Colonic mucosa (tissue), 4 donors: ENCODE measurements at regions not wholly inside any gene's neighbourhood (a gene's known extent, or its start where the extent isn't known, plus 50 kb on each side); places are given as distances from the start of the nearest gene placed in this dataset.

Source experiments
- DNase-seq: peaks from one replicate; pipeline ENCODE4 v3.0.0-alpha.2; 2020
- H3K27ac ChIP-seq: fragments of 200-600 bp; one replicate; pipeline ENCODE4 v1.8.0; 2021
- H3K27me3 ChIP-seq: fragments of 200-600 bp; one replicate; pipeline ENCODE4 v1.8.0; 2021
- H3K36me3 ChIP-seq: fragments of 200-600 bp; one replicate; pipeline ENCODE4 v1.8.0; 2021
- H3K4me1 ChIP-seq: fragments of 200-600 bp; one replicate; pipeline ENCODE4 v1.8.0; 2021; ENCODE audit warnings: mild to moderate bottlenecking
- H3K4me3 ChIP-seq: fragments of 200-600 bp; one replicate; pipeline ENCODE4 v1.8.0; 2021
- H3K9ac ChIP-seq, 2 donors: one replicate each; pipeline ENCODE4 v1.7.0; 2013; ENCODE audit warnings: control low read depth in 2 of 2, low read depth in 2 of 2, low read length in 2 of 2
- H3K9me3 ChIP-seq: fragments of 200-600 bp; one replicate; pipeline ENCODE4 v1.8.0; 2021
- intact Hi-C: fragments of 100-400 bp; cut with DNase I; formaldehyde crosslinking; loops from one replicate; pipeline ENCODE4 v1.14.1; 2022
- TF ChIP-seq, protein P1 (sequence below): fragments of 200-600 bp; IDR thresholded peaks from one replicate; pipeline ENCODE4 v1.8.0; 2022; ENCODE audit warnings: antibody characterized with exemption, mild to moderate bottlenecking
- donor health status: healthy.
- donor health status: DM: no; HTN: no; CAD: no.
- donor health status: DM: no; HTN: no; CAD: no.

DNA sequence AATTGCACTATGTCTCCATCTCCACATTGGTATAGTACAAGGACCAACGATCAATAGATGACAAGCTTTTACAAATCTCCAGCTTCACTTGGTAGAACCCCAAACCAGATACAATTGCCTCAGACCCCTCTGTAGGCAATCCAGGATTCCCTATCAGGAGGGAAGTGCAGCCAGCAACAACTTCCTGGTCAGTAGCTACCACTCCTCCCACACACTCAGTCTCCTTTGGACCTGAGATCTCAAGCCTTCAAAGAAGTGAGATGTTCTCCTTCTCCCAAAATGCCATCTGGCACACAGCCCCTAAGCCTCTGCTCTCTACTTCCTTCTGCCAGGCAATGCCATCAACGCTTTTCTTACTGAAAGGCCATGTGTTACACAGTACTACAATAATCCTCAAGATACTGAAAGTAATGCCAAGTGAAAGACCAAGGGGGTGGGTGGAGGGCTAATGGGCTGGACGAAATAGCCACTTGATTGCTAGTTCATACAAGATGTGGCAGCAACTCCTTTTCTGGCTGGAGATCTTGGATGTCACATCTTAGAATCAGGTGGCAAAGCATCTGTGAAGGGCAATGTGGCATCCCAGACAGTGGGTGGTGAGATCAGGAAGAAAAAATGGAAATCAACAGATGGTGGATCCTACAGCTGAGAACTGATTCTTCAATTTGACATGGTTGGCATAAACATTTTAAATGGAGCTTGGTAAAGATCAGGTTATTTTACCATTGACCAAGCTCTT is 75.3 kb upstream of the ACP3 start:
- Histone ChIP-seq H3K36me3 (no peaks in the 10 kb centered on the region), H3K27ac (no peak overlapping the region), H3K27me3 (no peaks in the 10 kb centered on the region), H3K9me3 (no peaks in the 10 kb centered on the region), H3K9ac (no peak overlapping the region), H3K4me3 (no peak overlapping the region), H3K4me1 (no peaks in the 10 kb centered on the region)
- no peak for DNase-seq
- intact Hi-C loops = no loop called here
- TF ChIP-seq, protein P1, sequence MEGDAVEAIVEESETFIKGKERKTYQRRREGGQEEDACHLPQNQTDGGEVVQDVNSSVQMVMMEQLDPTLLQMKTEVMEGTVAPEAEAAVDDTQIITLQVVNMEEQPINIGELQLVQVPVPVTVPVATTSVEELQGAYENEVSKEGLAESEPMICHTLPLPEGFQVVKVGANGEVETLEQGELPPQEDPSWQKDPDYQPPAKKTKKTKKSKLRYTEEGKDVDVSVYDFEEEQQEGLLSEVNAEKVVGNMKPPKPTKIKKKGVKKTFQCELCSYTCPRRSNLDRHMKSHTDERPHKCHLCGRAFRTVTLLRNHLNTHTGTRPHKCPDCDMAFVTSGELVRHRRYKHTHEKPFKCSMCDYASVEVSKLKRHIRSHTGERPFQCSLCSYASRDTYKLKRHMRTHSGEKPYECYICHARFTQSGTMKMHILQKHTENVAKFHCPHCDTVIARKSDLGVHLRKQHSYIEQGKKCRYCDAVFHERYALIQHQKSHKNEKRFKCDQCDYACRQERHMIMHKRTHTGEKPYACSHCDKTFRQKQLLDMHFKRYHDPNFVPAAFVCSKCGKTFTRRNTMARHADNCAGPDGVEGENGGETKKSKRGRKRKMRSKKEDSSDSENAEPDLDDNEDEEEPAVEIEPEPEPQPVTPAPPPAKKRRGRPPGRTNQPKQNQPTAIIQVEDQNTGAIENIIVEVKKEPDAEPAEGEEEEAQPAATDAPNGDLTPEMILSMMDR = no peak

DNA sequence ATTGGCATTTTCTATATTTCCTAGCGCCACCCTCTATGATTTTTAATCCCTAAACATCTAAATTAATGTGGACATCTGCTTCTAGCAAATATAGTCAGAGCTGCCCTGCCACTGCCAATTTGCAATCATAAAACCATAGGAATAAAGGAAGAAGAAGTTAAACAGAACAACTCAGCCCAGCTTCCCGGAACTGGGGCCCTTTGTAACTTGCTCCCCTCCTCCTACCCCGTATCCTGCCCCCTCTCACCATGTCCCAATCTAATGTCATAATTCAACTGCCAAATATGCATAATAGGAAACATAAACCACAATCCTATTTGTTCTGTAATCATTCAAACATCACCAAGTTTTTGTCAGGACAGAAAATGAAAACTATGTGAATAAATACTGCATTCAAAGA is 74.4 kb upstream of the ACP3 start:
- H3K27me3 ChIP-seq = no peaks in the 10 kb centered on the region
- intact Hi-C loops = no loop called here
- H3K36me3 ChIP-seq = no peaks in the 10 kb centered on the region
- no peaks in the 10 kb centered on the region for H3K9me3 ChIP-seq
- no peak overlapping the region for H3K27ac ChIP-seq
- no peak overlapping the region for H3K4me3 ChIP-seq
- no peak overlapping the region for H3K9ac ChIP-seq
- TF ChIP-seq, protein P1 = no peak
- H3K4me1 ChIP-seq = no peaks in the 10 kb centered on the region
- no peak for DNase-seq

DNA sequence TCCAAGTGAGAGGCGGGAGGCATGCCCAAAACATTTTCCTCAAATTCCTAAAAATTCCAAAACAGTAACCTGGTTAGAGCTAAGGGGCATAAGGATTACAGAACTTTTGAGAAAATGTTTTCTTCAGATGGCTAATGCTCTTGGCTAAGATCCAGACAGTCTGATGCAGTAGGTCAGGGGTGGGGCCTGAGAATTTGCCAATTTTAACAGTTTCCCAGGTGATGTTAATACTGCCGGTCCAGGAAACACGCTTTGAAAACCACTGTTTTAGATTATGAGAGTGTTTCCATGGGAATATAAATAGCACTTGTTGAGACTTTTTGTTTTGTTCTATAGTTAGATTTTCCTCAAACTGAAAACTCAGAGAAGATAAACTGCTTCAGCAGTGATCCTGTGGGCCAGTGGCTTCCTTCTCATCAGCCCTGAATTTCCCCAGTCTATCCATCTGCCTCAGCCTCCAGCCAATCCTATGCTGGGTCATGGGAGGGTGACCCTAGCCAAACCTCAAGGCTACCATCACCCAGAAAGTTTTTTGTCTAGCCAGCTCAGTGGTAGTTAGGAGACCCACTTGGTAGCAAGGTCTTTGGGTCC is 71.6 kb upstream of the ACP3 start:
- no peaks in the 10 kb centered on the region for H3K27me3 ChIP-seq
- no peak overlapping the region for H3K4me3 ChIP-seq
- H3K9me3 ChIP-seq = no peaks in the 10 kb centered on the region
- H3K4me1 ChIP-seq = no peaks in the 10 kb centered on the region
- no peaks in the 10 kb centered on the region for H3K36me3 ChIP-seq
- TF ChIP-seq, protein P1 = no peak
- intact Hi-C loops = no loop called here
- no peak overlapping the region for H3K27ac ChIP-seq
- no peak overlapping the region for H3K9ac ChIP-seq
- DNase-seq = no peak

DNA sequence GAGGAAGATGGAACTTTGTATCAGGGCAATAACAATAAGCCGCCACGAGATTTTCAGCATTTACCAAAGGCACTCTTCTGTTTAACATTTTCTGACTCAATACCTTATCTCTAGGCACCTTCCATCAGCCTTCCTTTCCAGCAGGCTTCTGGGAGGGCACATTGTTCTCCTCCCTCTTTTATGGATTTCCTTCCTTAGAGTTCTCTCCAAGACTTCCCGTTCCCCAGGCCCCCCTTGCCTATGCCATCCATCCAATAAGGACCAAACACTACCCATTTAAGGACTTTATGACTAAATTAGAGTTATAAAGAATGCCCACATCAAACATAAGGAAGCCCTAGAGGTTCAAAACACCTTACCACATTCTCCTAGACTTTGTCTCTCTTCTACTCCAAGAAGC is 71.0 kb upstream of the ACP3 start:
- intact Hi-C loops = no loop called here
- no peak overlapping the region for H3K27ac ChIP-seq
- TF ChIP-seq, protein P1 = no peak

DNA sequence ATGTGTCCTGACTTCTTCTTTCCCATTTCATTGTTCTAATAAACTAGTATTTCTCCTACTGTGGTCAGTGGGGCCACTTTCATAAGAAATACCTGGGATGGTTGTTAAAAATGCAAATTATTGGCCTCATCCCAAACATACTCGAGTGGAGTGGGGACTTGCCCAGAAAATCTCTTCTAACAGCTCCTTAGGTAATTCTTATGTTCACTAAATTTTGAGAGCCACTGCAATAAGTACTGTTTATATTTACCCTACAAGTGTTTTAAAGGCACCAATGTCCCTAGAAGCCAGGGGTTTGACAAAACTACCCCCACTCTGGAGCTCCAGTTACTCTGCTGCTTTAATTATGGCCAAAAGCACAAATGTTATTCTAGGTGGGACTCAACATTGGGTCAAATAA is 70.0 kb upstream of the ACP3 start:
- intact Hi-C loops = no loop called here
- TF ChIP-seq, protein P1 = no peak
- no peaks in the 10 kb centered on the region for H3K9me3 ChIP-seq

More for the DNA sequence above, 71.0 kb upstream of the ACP3 start:
- Histone ChIP-seq H3K9ac (no peak overlapping the region), H3K27me3 (no peaks in the 10 kb centered on the region), H3K9me3 (no peaks in the 10 kb centered on the region), H3K4me1 (no peaks in the 10 kb centered on the region), H3K36me3 (no peaks in the 10 kb centered on the region), H3K4me3 (no peak overlapping the region)
- no peak for DNase-seq

More for the DNA sequence above, 70.0 kb upstream of the ACP3 start:
- Histone ChIP-seq H3K27ac (no peak overlapping the region), H3K4me1 (no peaks in the 10 kb centered on the region), H3K9ac (no peak overlapping the region), H3K36me3 (no peaks in the 10 kb centered on the region), H3K27me3 (no peaks in the 10 kb centered on the region), H3K4me3 (no peak overlapping the region)
- DNase-seq = no peak
